ENCODE measurements at regions not wholly inside any gene's neighbourhood (a gene's known extent, or its start where the extent isn't known, plus 50 kb on each side); places are given as distances from the start of the nearest gene placed in this dataset.

GRCh38 chr6:77389402-77389801 lies 73.9 kb downstream of the HTR1B start:
- no peak for TF ChIP-seq CTCF (conservative IDR thresholded peaks at IDR 0.05; ENCODE audit: low read depth, low read length)
- no peak for TF ChIP-seq EZH2 (IDR thresholded peaks at IDR 0.05; ENCODE audit: borderline replicate concordance, low read depth, low read length, poor library complexity, severe bottlenecking)

Data from A673 (cell line).